ENCODE measurements at regions not wholly inside any gene's neighbourhood (a gene's known extent, or its start where the extent isn't known, plus 50 kb on each side); places are given as distances from the start of the nearest gene placed in this dataset.

GRCh38 chr1:95561346-95561745 lies 327.3 kb downstream of the RWDD3 start:
- no peak overlapping the region for H3K4me2 ChIP-seq (ENCODE audit: insufficient read depth, low read length)
- TF ChIP-seq, protein P1, sequence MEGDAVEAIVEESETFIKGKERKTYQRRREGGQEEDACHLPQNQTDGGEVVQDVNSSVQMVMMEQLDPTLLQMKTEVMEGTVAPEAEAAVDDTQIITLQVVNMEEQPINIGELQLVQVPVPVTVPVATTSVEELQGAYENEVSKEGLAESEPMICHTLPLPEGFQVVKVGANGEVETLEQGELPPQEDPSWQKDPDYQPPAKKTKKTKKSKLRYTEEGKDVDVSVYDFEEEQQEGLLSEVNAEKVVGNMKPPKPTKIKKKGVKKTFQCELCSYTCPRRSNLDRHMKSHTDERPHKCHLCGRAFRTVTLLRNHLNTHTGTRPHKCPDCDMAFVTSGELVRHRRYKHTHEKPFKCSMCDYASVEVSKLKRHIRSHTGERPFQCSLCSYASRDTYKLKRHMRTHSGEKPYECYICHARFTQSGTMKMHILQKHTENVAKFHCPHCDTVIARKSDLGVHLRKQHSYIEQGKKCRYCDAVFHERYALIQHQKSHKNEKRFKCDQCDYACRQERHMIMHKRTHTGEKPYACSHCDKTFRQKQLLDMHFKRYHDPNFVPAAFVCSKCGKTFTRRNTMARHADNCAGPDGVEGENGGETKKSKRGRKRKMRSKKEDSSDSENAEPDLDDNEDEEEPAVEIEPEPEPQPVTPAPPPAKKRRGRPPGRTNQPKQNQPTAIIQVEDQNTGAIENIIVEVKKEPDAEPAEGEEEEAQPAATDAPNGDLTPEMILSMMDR (IDR thresholded peaks at IDR 0.05; ENCODE audit: extremely low read depth, low read depth, low read length) = no peak
- H4K20me1 ChIP-seq (ENCODE audit: insufficient read depth, low read length) = no peaks in the 10 kb centered on the region
- H2AFZ ChIP-seq (ENCODE audit: low read length) = no peak overlapping the region
- no peak for DNase-seq (ENCODE audit: insufficient read length, low spot score, missing footprints)
- no peaks in the 10 kb centered on the region for H3K36me3 ChIP-seq (ENCODE audit: insufficient read depth, low read length)
- H3K9me3 ChIP-seq (ENCODE audit: low read depth, low read length) = no peaks in the 10 kb centered on the region
- H3K27ac ChIP-seq (ENCODE audit: low read depth, low read length) = no peak overlapping the region
- H3K4me1 ChIP-seq (ENCODE audit: insufficient read depth, low read length) = no peaks in the 10 kb centered on the region
- H3K79me2 ChIP-seq (ENCODE audit: insufficient read depth, low read length) = no peaks in the 10 kb centered on the region
- H3K4me3 ChIP-seq (ENCODE audit: insufficient read depth, low read length) = no peak overlapping the region
- H3K27me3 ChIP-seq (ENCODE audit: insufficient read depth, low read length) = no peaks in the 10 kb centered on the region

DNA sequence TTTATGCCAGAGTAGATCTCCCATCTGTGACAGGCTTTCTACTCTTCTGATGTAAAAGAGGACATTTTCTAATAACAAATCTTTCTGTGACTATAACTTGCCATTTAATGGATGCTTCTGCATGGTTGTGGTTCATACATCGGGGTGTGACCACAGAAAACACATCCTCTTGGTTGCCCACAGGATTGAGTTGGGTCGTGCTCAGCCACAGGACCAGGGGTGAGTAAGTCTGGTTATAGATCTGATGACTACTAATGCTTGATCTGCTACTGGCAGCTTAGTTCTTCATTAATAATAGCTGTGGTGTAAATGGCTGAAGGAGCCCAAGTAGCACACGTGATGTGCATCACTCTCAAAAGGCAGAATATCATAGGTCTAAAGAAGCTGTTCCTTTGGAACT lies 328.2 kb downstream of the RWDD3 start:
- Histone ChIP-seq H3K27me3 (ENCODE audit: insufficient read depth, low read length) (no peaks in the 10 kb centered on the region), H3K4me2 (ENCODE audit: insufficient read depth, low read length) (no peak overlapping the region), H3K4me3 (ENCODE audit: insufficient read depth, low read length) (no peak overlapping the region), H3K27ac (ENCODE audit: low read depth, low read length) (no peak overlapping the region), H3K79me2 (ENCODE audit: insufficient read depth, low read length) (no peaks in the 10 kb centered on the region), H3K4me1 (ENCODE audit: insufficient read depth, low read length) (no peaks in the 10 kb centered on the region), H2AFZ (ENCODE audit: low read length) (no peak overlapping the region), H3K36me3 (ENCODE audit: insufficient read depth, low read length) (no peaks in the 10 kb centered on the region), H3K9me3 (ENCODE audit: low read depth, low read length) (no peaks in the 10 kb centered on the region), H4K20me1 (ENCODE audit: insufficient read depth, low read length) (no peaks in the 10 kb centered on the region)
- TF ChIP-seq, protein P1 (IDR thresholded peaks at IDR 0.05; ENCODE audit: extremely low read depth, low read depth, low read length) = no peak
- no peak for DNase-seq (ENCODE audit: insufficient read length, low spot score, missing footprints)

DNA sequence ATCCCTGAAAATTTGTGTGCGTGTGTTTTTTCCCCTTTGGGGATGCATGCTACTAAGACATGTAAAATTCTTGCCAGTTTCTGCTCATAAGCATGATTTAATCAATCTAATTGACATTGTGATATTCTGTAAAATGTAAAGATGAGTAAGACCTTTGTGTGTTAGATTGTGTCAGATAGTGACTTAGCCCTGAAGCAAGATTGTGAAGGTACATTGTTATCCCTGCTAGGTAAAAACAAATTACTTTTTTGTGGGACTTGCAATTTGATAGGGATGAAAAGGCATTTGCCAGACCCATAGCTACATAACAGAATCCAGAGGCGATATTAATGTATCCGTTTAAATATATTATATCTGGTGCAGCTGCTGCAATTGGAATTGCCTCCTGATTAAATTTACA lies 338.0 kb downstream of the RWDD3 start:
- Histone ChIP-seq H4K20me1 (ENCODE audit: insufficient read depth, low read length) (no peaks in the 10 kb centered on the region), H3K27ac (ENCODE audit: low read depth, low read length) (no peak overlapping the region), H3K79me2 (ENCODE audit: insufficient read depth, low read length) (no peaks in the 10 kb centered on the region), H3K36me3 (ENCODE audit: insufficient read depth, low read length) (no peaks in the 10 kb centered on the region), H3K4me2 (ENCODE audit: insufficient read depth, low read length) (no peak overlapping the region), H3K4me3 (ENCODE audit: insufficient read depth, low read length) (no peak overlapping the region), H3K4me1 (ENCODE audit: insufficient read depth, low read length) (no peaks in the 10 kb centered on the region), H3K9me3 (ENCODE audit: low read depth, low read length) (no peaks in the 10 kb centered on the region), H3K27me3 (ENCODE audit: insufficient read depth, low read length) (no peaks in the 10 kb centered on the region), H2AFZ (ENCODE audit: low read length) (no peak overlapping the region)
- no peak for DNase-seq (ENCODE audit: insufficient read length, low spot score, missing footprints)
- TF ChIP-seq, protein P1 (IDR thresholded peaks at IDR 0.05; ENCODE audit: extremely low read depth, low read depth, low read length) = no peak

DNA sequence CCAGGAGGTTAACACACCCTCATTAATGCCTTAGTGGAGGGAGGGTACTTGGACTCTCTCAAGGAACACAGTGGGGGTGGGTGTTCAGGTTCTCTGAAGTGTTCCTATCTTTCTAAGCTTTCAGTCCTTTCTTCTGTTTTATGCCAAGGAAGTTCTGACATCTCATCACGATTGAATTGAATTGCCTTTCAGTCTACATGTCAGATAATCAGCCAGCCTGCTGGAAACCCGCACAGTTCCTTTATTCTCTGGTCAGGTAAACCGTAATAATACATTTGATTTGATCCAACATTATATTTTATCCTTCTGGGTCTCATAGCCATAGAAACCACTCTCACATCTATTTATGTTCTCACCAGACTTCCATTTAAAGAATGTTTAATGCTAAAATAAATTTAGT lies 339.0 kb downstream of the RWDD3 start:
- TF ChIP-seq, protein P1 (IDR thresholded peaks at IDR 0.05; ENCODE audit: extremely low read depth, low read depth, low read length) = no peak
- H3K79me2 ChIP-seq (ENCODE audit: insufficient read depth, low read length) = no peaks in the 10 kb centered on the region
- H3K4me1 ChIP-seq (ENCODE audit: insufficient read depth, low read length) = no peaks in the 10 kb centered on the region
- H3K27me3 ChIP-seq (ENCODE audit: insufficient read depth, low read length) = no peaks in the 10 kb centered on the region
- no peak overlapping the region for H3K4me2 ChIP-seq (ENCODE audit: insufficient read depth, low read length)
- H2AFZ ChIP-seq (ENCODE audit: low read length) = no peak overlapping the region
- no peak overlapping the region for H3K4me3 ChIP-seq (ENCODE audit: insufficient read depth, low read length)
- DNase-seq (ENCODE audit: insufficient read length, low spot score, missing footprints) = no peak
- no peaks in the 10 kb centered on the region for H3K36me3 ChIP-seq (ENCODE audit: insufficient read depth, low read length)
- H3K9me3 ChIP-seq (ENCODE audit: low read depth, low read length) = no peaks in the 10 kb centered on the region
- no peak overlapping the region for H3K27ac ChIP-seq (ENCODE audit: low read depth, low read length)
- no peaks in the 10 kb centered on the region for H4K20me1 ChIP-seq (ENCODE audit: insufficient read depth, low read length)
